MM.1S (cell line): ENCODE measurements at regions not wholly inside any gene's neighbourhood (a gene's known extent, or its start where the extent isn't known, plus 50 kb on each side); places are given as distances from the start of the nearest gene placed in this dataset.

ENCODE experiments used
- DNase-seq: peaks from one replicate; pipeline ENCODE4 v3.0.0-alpha.2; 2015
- H2AFZ ChIP-seq: fragments of 300-600 bp; sonication (generic); 2 replicates; pipeline ENCODE4 v1.6.0; 2016; ENCODE audit warnings: antibody characterized with exemption, low read length
- H3F3A ChIP-seq: fragments of 300-600 bp; sonication (generic); 2 replicates; pipeline ENCODE4 v1.6.1; 2016; ENCODE audit warnings: mild to moderate bottlenecking, antibody characterized with exemption, low read length, moderate library complexity, mixed read lengths; ENCODE audit not compliant: insufficient read depth
- H3K27ac ChIP-seq: fragments of 300-600 bp; sonication (generic); 2 replicates; pipeline ENCODE4 v1.5.1; 2016; ENCODE audit warnings: mild to moderate bottlenecking, low read length
- H3K27me3 ChIP-seq: fragments of 300-600 bp; sonication (generic); replicated peaks from 2 replicates; pipeline ENCODE4 v1.6.0; 2016; ENCODE audit warnings: low read length; ENCODE audit not compliant: insufficient read depth
- H3K36me3 ChIP-seq: fragments of 300-600 bp; sonication (generic); replicated peaks from 2 replicates; pipeline ENCODE4 v1.6.1; 2016; ENCODE audit warnings: mild to moderate bottlenecking, low read length, mixed read lengths; ENCODE audit not compliant: insufficient read depth
- H3K4me1 ChIP-seq: fragments of 300-600 bp; sonication (generic); 2 replicates; pipeline ENCODE4 v1.6.1; 2016; ENCODE audit warnings: low read length, mixed read lengths
- H3K4me2 ChIP-seq: fragments of 300-600 bp; sonication (generic); 2 replicates; pipeline ENCODE4 v1.6.0; 2016; ENCODE audit warnings: low read depth, low read length
- H3K4me3 ChIP-seq: fragments of 300-600 bp; sonication (generic); 2 replicates; pipeline ENCODE4 v1.5.1; 2016; ENCODE audit warnings: low read length, mixed read lengths
- H3K79me2 ChIP-seq: fragments of 300-600 bp; sonication (generic); 2 replicates; pipeline ENCODE4 v1.6.1; 2016; ENCODE audit warnings: mixed run types, low read length, mixed read lengths
- H3K9ac ChIP-seq: fragments of 300-600 bp; sonication (generic); 2 replicates; pipeline ENCODE4 v1.6.1; 2016; ENCODE audit warnings: low read length, mixed read lengths
- H3K9me2 ChIP-seq: fragments of 300-600 bp; sonication (generic); replicated peaks from 2 replicates; pipeline ENCODE4 v1.6.1; 2016; ENCODE audit warnings: mild to moderate bottlenecking, low read length, mixed read lengths; ENCODE audit not compliant: insufficient read depth
- H3K9me3 ChIP-seq: fragments of 300-600 bp; sonication (generic); replicated peaks from 2 replicates; pipeline ENCODE4 v1.6.1; 2016; ENCODE audit warnings: mild to moderate bottlenecking, low read length, mixed read lengths; ENCODE audit not compliant: insufficient read depth
- H4K20me1 ChIP-seq: fragments of 300-600 bp; sonication (generic); 2 replicates; pipeline ENCODE4 v1.6.1; 2016; ENCODE audit warnings: mild to moderate bottlenecking, low read length, moderate library complexity, mixed read lengths; ENCODE audit not compliant: insufficient read depth
- CTCF ChIP-seq: fragments of 300-600 bp; sonication (generic); IDR thresholded peaks from 2 replicates; pipeline ENCODE4 v1.5.1; 2016; ENCODE audit warnings: antibody characterized with exemption, low read length, mixed read lengths
- EZH2 ChIP-seq: fragments of 300-600 bp; sonication (generic); optimal IDR thresholded peaks from 2 replicates; pipeline ENCODE3; 2017; ENCODE audit warnings: low read depth, mild to moderate bottlenecking, antibody characterized with exemption, low read length, mixed read lengths
- EZH2phosphoT487 ChIP-seq: fragments of 300-600 bp; sonication (generic); IDR thresholded peaks from 2 replicates; pipeline ENCODE4 v1.6.1; 2018; ENCODE audit warnings: antibody characterized with exemption, low read length

DNA sequence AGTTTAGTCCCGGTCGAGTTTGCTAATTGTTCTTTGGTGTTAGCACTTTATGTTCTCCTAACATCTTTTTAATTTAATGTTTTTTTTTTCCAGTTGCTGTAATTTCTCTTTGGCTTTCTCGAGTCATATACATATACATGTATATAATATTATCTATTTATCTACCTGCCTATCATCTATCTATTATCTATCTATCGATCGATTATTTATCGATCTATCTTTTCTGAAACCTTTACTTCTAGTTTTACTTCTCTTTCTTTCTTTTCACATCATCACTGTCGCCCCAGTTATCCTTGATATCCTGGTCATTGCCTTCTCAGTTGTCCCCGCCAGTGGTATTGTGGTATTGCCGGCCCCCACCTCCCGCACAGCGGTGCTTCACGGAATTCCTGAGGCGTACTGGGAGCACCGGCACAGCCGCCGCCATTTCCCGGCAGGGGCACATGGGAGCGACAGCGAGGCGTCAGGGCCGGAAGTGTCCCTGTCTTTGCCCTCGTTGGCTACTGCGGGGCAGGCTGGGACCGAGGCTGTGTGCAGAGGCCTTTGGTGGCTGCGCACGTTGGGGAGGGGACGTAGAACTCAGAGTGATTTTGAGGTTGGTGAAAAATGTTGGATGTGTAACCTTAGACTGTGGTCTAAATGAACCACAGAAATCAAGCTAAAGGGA lies 101.1 kb downstream of the NUF2 start:
- no peak overlapping the region for H3K4me2 ChIP-seq
- DNase-seq: no peak
- no peaks in the 10 kb centered on the region for H3K4me1 ChIP-seq
- H3K27me3 ChIP-seq: no peaks in the 10 kb centered on the region
- H4K20me1 ChIP-seq: no peaks in the 10 kb centered on the region
- H3K27ac ChIP-seq: no peak overlapping the region
- no peak overlapping the region for H3K4me3 ChIP-seq
- no peak overlapping the region for H2AFZ ChIP-seq
- H3K79me2 ChIP-seq: no peaks in the 10 kb centered on the region
- H3K9me3 ChIP-seq: no peaks in the 10 kb centered on the region
- H3K36me3 ChIP-seq: no peaks in the 10 kb centered on the region
- no peak overlapping the region for H3K9ac ChIP-seq
- H3F3A ChIP-seq: no peaks in the 10 kb centered on the region
- no peaks in the 10 kb centered on the region for H3K9me2 ChIP-seq
- TF ChIP-seq EZH2 (no peak), CTCF (no peak), EZH2phosphoT487 (no peak)

DNA sequence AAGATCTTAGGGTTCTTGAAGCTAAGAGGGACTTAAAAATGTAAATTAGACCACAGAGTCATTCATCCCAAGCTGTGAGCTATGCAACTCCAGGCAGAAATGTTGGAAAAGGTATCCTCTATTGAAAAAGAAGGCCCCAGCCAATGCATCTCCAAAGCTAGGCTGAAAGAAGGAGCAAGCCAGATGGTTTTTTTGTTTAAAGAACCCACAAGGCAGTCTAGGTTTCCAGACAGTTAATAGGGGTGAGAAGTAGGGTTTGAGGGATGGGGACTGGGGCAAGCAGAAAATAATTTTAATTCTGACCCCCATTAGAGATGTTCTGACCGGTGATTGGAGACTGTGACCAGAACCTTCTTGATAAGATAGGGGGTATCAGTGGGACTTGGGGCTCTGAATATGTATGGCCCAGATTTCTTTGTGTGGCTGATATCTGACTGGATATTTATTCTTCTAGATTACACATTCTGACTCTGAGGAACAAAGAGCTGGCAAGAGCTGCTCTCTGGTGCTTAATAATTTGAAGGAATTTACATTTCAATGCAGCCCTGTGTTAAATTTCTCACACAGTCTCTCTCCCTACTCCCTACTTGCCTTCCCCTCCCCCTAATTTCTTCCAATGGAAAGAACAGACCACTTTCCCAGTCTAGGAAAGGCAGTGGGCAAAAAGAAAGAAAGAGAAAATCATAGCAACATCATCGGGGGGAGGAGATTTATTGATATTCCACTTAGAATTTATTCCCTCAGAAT lies 104.9 kb downstream of the NUF2 start:
- no peaks in the 10 kb centered on the region for H4K20me1 ChIP-seq
- no peaks in the 10 kb centered on the region for H3F3A ChIP-seq
- H3K79me2 ChIP-seq: no peaks in the 10 kb centered on the region
- no peaks in the 10 kb centered on the region for H3K4me1 ChIP-seq
- H3K9me2 ChIP-seq: no peaks in the 10 kb centered on the region
- no peak for DNase-seq
- no peak for TF ChIP-seq EZH2phosphoT487
- TF ChIP-seq CTCF: no peak
- no peak for TF ChIP-seq EZH2
- no peaks in the 10 kb centered on the region for H3K36me3 ChIP-seq
- no peak overlapping the region for H3K4me2 ChIP-seq
- no peak overlapping the region for H3K27ac ChIP-seq
- no peak overlapping the region for H3K4me3 ChIP-seq
- H3K27me3 ChIP-seq: no peaks in the 10 kb centered on the region
- H2AFZ ChIP-seq: no peak overlapping the region
- H3K9me3 ChIP-seq: no peaks in the 10 kb centered on the region
- no peak overlapping the region for H3K9ac ChIP-seq

GRCh38 chr1:163427279-163427678 lies 105.5 kb downstream of the NUF2 start:
- no peak for DNase-seq
- Histone ChIP-seq H3F3A (no peaks in the 10 kb centered on the region), H3K27me3 (no peaks in the 10 kb centered on the region), H3K9me2 (no peaks in the 10 kb centered on the region), H3K9ac (no peak overlapping the region), H3K27ac (no peak overlapping the region), H3K4me3 (no peak overlapping the region), H3K79me2 (no peaks in the 10 kb centered on the region), H3K36me3 (no peaks in the 10 kb centered on the region), H2AFZ (no peak overlapping the region), H3K4me1 (no peaks in the 10 kb centered on the region), H3K4me2 (no peak overlapping the region), H3K9me3 (no peaks in the 10 kb centered on the region), H4K20me1 (no peaks in the 10 kb centered on the region)
- no peak for TF ChIP-seq EZH2
- no peak for TF ChIP-seq EZH2phosphoT487
- TF ChIP-seq CTCF: no peak
